ENCODE measurements at regions not wholly inside any gene's neighbourhood (a gene's known extent, or its start where the extent isn't known, plus 50 kb on each side); places are given as distances from the start of the nearest gene placed in this dataset.

GRCh38 chr1:3954170-3955169 is 54.4 kb upstream of the C1orf174 start:
- Histone ChIP-seq H3K9me3 (ENCODE audit: insufficient read depth, low read length) (no peaks in the 10 kb centered on the region; the same call in none of the 2 replicates), H3K36me3 (ENCODE audit: insufficient read depth, insufficient read length, low read length) (no peaks in the 10 kb centered on the region), H3K4me1 (ENCODE audit: insufficient read depth, insufficient read length) (peaks cover 3% of the 10 kb centered on the region), H3K4me3 (ENCODE audit: insufficient read length, low read depth) (no peak overlapping the region), H3K9ac (ENCODE audit: insufficient read length, low read depth) (no peak overlapping the region), H3K27me3 (ENCODE audit: insufficient read depth, insufficient read length) (no peaks in the 10 kb centered on the region)
- TF ChIP-seq ZNF274 (IDR thresholded peaks at IDR 0.05; ENCODE audit: low read depth, low read length) = no peak
- no peak for TF ChIP-seq YY1 (IDR thresholded peaks at IDR 0.05; ENCODE audit: insufficient read depth, insufficient read length)
- no peak for TF ChIP-seq SUZ12 (IDR thresholded peaks at IDR 0.05; ENCODE audit: extremely low read depth, insufficient read depth, insufficient read length)
- DNase-seq (ENCODE audit: low read depth, low spot score) = no peak

DNA sequence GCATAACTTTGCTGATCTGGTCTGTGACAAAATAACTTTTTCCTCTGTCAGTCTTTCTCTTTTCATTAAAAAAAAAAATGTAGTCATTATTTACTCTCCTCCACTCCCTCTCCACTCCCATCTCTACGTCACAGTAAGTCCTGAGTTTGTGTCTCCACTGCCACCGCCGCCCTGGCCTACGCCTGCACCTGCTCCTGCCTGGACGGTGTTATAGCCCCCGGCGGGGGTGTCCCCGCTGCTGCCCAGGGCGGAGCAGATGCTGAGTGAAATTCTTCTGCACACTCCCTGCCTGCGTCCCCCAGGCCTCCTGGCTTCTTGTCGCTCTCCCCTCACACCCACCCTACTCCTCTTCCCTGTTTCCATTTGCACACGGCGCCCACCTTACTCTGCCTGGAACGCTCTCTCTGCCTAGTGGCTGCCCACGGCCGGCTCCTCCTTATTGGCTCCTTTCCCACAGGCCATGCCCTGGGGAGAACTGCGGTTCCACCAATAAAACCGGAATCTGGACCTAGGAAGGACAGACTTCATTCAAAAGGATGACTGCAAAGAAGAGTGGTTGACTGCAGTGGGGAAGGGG is 55.2 kb upstream of the C1orf174 start:
- Histone ChIP-seq H3K9me3 (ENCODE audit: insufficient read depth, low read length) (no peaks in the 10 kb centered on the region), H3K4me3 (ENCODE audit: insufficient read length, low read depth) (no peak overlapping the region), H3K36me3 (ENCODE audit: insufficient read depth, insufficient read length, low read length) (no peaks in the 10 kb centered on the region), H3K4me1 (ENCODE audit: insufficient read depth, insufficient read length) (peaks cover 3% of the 10 kb centered on the region), H3K9ac (ENCODE audit: insufficient read length, low read depth) (no peak overlapping the region), H3K27me3 (ENCODE audit: insufficient read depth, insufficient read length) (no peaks in the 10 kb centered on the region)
- TF ChIP-seq SUZ12 (IDR thresholded peaks at IDR 0.05; ENCODE audit: extremely low read depth, insufficient read depth, insufficient read length) (no peak), YY1 (IDR thresholded peaks at IDR 0.05; ENCODE audit: insufficient read depth, insufficient read length) (no peak), ZNF274 (IDR thresholded peaks at IDR 0.05; ENCODE audit: low read depth, low read length) (no peak)
- DNase-seq (ENCODE audit: low read depth, low spot score) = no peak

GRCh38 chr1:3956527-3957170 is 56.6 kb upstream of the C1orf174 start:
- Histone ChIP-seq H3K9me3 (ENCODE audit: insufficient read depth, low read length) (no peaks in the 10 kb centered on the region), H3K9ac (ENCODE audit: insufficient read length, low read depth) (no peak overlapping the region), H3K4me1 (ENCODE audit: insufficient read depth, insufficient read length) (peaks cover 3% of the 10 kb centered on the region), H3K36me3 (ENCODE audit: insufficient read depth, insufficient read length, low read length) (no peaks in the 10 kb centered on the region), H3K27me3 (ENCODE audit: insufficient read depth, insufficient read length) (no peaks in the 10 kb centered on the region), H3K4me3 (ENCODE audit: insufficient read length, low read depth) (no peak overlapping the region)
- TF ChIP-seq YY1 (IDR thresholded peaks at IDR 0.05; ENCODE audit: insufficient read depth, insufficient read length) = no peak
- TF ChIP-seq SUZ12 (IDR thresholded peaks at IDR 0.05; ENCODE audit: extremely low read depth, insufficient read depth, insufficient read length) = no peak
- TF ChIP-seq ZNF274 (IDR thresholded peaks at IDR 0.05; ENCODE audit: low read depth, low read length) = no peak
- no peak for DNase-seq (ENCODE audit: low read depth, low spot score)

DNA sequence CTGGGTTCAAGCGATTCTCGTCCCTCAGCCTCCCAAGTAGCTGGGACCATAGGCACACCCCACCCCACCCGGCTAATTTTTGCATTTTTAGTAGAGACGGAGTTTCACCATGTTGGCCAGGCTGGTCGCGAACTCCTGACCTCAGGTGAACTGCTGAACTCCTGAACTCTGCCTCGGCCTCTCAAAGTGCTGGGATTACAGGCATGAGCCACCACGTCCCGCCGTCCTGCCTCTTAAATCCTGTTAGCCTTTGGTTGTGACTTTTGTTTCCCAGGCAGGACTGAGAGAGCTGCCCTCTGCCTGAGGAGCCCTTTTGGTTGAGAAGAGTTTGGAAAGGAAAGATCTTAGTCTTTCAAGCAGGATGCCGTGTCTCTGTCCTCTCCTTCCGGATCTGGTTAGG is 59.3 kb upstream of the C1orf174 start:
- H3K9me3 ChIP-seq (ENCODE audit: insufficient read depth, low read length) = no peaks in the 10 kb centered on the region
- TF ChIP-seq YY1 (IDR thresholded peaks at IDR 0.05; ENCODE audit: insufficient read depth, insufficient read length) = no peak
- TF ChIP-seq SUZ12 (IDR thresholded peaks at IDR 0.05; ENCODE audit: extremely low read depth, insufficient read depth, insufficient read length) = no peak
- no peak for TF ChIP-seq ZNF274 (IDR thresholded peaks at IDR 0.05; ENCODE audit: low read depth, low read length)
- no peak for DNase-seq (ENCODE audit: low read depth, low spot score)
- no peak overlapping the region for H3K9ac ChIP-seq (ENCODE audit: insufficient read length, low read depth)
- no peaks in the 10 kb centered on the region for H3K36me3 ChIP-seq (ENCODE audit: insufficient read depth, insufficient read length, low read length)
- H3K27me3 ChIP-seq (ENCODE audit: insufficient read depth, insufficient read length) = no peaks in the 10 kb centered on the region
- no peaks in the 10 kb centered on the region for H3K4me1 ChIP-seq (ENCODE audit: insufficient read depth, insufficient read length)
- no peak overlapping the region for H3K4me3 ChIP-seq (ENCODE audit: insufficient read length, low read depth)

GRCh38 chr1:3963554-3963953 is 63.5 kb upstream of the C1orf174 start:
- Histone ChIP-seq H3K4me3 (ENCODE audit: insufficient read length, low read depth) (no peak overlapping the region), H3K4me1 (ENCODE audit: insufficient read depth, insufficient read length) (no peaks in the 10 kb centered on the region), H3K27me3 (ENCODE audit: insufficient read depth, insufficient read length) (no peaks in the 10 kb centered on the region), H3K9me3 (ENCODE audit: insufficient read depth, low read length) (peaks cover 9% of the 10 kb centered on the region; the same call in 1 of the 2 replicates), H3K9ac (ENCODE audit: insufficient read length, low read depth) (no peak overlapping the region), H3K36me3 (ENCODE audit: insufficient read depth, insufficient read length, low read length) (no peaks in the 10 kb centered on the region)
- TF ChIP-seq SUZ12 (IDR thresholded peaks at IDR 0.05; ENCODE audit: extremely low read depth, insufficient read depth, insufficient read length) (no peak), YY1 (IDR thresholded peaks at IDR 0.05; ENCODE audit: insufficient read depth, insufficient read length) (no peak), ZNF274 (IDR thresholded peaks at IDR 0.05; ENCODE audit: low read depth, low read length) (no peak)
- DNase-seq (ENCODE audit: low read depth, low spot score) = no peak

- DNase-seq (ENCODE audit: low read depth, low spot score) = no peak
- no peaks in the 10 kb centered on the region for H3K36me3 ChIP-seq (ENCODE audit: insufficient read depth, insufficient read length, low read length)
- H3K27me3 ChIP-seq (ENCODE audit: insufficient read depth, insufficient read length) = no peaks in the 10 kb centered on the region
- H3K9me3 ChIP-seq (ENCODE audit: insufficient read depth, low read length) = peaks cover 21% of the 10 kb centered on the region; the same call in 1 of the 2 replicates
- H3K4me3 ChIP-seq (ENCODE audit: insufficient read length, low read depth) = no peak overlapping the region
- no peak overlapping the region for H3K9ac ChIP-seq (ENCODE audit: insufficient read length, low read depth)
- no peaks in the 10 kb centered on the region for H3K4me1 ChIP-seq (ENCODE audit: insufficient read depth, insufficient read length)
- TF ChIP-seq ZNF274 (IDR thresholded peaks at IDR 0.05; ENCODE audit: low read depth, low read length) (no peak), SUZ12 (IDR thresholded peaks at IDR 0.05; ENCODE audit: extremely low read depth, insufficient read depth, insufficient read length) (no peak), YY1 (IDR thresholded peaks at IDR 0.05; ENCODE audit: insufficient read depth, insufficient read length) (no peak)
Observed at GRCh38 chr1:3965693-3966092, 65.6 kb upstream of the C1orf174 start.

All from NT2/D1 (cell line).